ENCODE measurements at regions not wholly inside any gene's neighbourhood (a gene's known extent, or its start where the extent isn't known, plus 50 kb on each side); places are given as distances from the start of the nearest gene placed in this dataset.
A peak's percentile ranks its signal among the peaks of the same experiment; 100 is the strongest.

DNA sequence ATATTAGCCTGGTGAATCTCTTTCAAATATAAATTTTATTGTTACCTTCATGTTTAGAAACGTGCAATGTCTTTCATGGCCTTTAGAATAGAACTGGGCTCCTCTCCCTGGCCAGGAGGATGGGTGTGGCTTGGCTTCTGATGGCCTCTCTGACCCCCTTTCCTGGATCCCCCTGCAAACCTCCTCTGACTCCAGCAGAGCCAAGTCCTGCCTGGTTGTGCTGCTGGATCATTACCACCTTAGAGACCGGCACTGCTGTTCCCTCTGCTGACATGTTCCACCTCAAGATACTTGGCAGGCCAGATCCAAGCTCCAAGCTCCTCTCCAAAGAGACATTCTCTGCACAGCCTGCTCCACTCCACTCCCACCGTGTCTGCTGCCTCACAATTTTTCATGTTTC, 823.8 kb upstream of the HS6ST1 start:
- H3K27ac ChIP-seq = no peak overlapping the region
- TF ChIP-seq CTCF (IDR thresholded peaks at IDR 0.05) = no peak
- H3K4me3 ChIP-seq = no peak overlapping the region
- intact Hi-C loops (cut with DNase I) = no loop called here
- H3K27me3 ChIP-seq = no peaks in the 10 kb centered on the region
- H3K36me3 ChIP-seq = no peaks in the 10 kb centered on the region
- no peak for ATAC-seq
- no peak for DNase-seq
- H3K4me1 ChIP-seq = no peaks in the 10 kb centered on the region
- H3K9me3 ChIP-seq = no peaks in the 10 kb centered on the region

DNA sequence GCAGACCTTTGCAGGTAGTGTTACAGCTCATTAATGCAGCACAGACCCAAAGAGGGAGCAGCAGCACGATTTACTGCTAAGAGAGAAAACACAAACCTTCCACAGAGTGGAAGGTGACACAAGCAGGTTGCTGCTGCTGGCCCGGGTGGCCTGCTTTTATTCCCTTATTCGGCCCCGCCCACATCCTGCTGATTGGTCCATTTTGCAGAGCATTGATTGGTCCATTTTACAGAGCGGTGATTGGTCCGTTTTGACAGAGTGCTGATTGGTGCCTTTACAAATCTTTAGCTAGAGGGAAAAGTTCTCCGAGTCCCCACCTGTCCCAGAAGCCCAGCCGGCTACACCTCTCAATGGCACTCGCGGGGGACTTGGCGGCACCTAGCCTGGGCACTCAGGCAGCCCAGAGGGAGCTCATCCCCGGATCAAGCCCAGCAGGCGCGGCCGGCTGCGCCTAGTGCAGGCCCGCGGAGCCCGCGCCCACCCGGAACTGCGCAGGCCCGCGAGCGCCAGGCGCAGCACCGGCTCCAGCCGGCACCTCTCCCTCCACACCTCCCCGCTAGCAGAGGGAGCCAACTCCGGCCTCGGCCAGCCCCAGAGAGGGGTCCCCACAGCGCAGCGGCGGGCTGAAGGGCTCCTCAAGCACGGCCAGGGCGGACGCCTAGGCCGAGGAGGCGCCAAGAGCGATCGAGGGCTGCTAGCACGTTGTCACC, 825.6 kb upstream of the HS6ST1 start:
- no peak for TF ChIP-seq CTCF (IDR thresholded peaks at IDR 0.05)
- Histone ChIP-seq H3K27ac (no peak overlapping the region), H3K4me3 (no peak overlapping the region), H3K9me3 (no peaks in the 10 kb centered on the region), H3K4me1 (no peaks in the 10 kb centered on the region), H3K27me3 (no peaks in the 10 kb centered on the region), H3K36me3 (no peaks in the 10 kb centered on the region)
- intact Hi-C loops (cut with DNase I) = no loop called here
- DNase-seq (peak in 1 of 4 donors; percentile 74), ATAC-seq (no peak)

- Histone ChIP-seq H3K9me3 (no peaks in the 10 kb centered on the region), H3K4me1 (no peaks in the 10 kb centered on the region), H3K4me3 (no peak overlapping the region), H3K27ac (no peak overlapping the region), H3K36me3 (no peaks in the 10 kb centered on the region), H3K27me3 (no peaks in the 10 kb centered on the region)
- no peak for DNase-seq
- no peak for TF ChIP-seq CTCF (IDR thresholded peaks at IDR 0.05)
- intact Hi-C loops (cut with DNase I) = no loop called here
- ATAC-seq = no peak
Measured at GRCh38 chr2:129152514-129152913, 827.0 kb upstream of the RAB6C start.

DNA sequence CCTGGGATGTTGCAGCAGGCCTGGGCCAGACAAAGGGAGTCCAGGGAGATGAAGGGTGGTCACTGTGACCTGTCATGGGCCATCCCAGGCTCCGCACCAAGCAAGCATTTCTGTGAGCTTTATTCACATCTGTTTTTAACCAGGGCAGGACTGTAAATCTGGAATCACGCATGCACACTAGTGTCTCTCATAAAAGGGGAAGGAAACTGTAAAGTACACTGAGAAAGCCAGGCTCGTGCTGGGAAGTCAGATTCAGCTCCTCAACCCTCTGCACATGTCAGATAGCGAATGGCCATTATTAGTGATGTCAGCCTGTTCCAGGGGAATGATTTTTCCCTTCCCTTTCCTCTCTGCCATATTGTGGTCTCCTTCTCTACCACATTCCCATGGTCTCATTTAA, 818.6 kb upstream of the RAB6C start:
- Histone ChIP-seq H3K4me3 (no peak overlapping the region), H3K27me3 (no peaks in the 10 kb centered on the region), H3K4me1 (no peaks in the 10 kb centered on the region), H3K27ac (no peak overlapping the region), H3K36me3 (no peaks in the 10 kb centered on the region), H3K9me3 (no peaks in the 10 kb centered on the region)
- no peak for TF ChIP-seq CTCF (IDR thresholded peaks at IDR 0.05)
- intact Hi-C loops (cut with DNase I) = no loop called here
- DNase-seq = no peak
- ATAC-seq = no peak

- ATAC-seq (no peak), DNase-seq (no peak)
- Histone ChIP-seq H3K27ac (no peak overlapping the region), H3K4me1 (no peaks in the 10 kb centered on the region), H3K9me3 (no peaks in the 10 kb centered on the region), H3K4me3 (no peak overlapping the region), H3K27me3 (no peaks in the 10 kb centered on the region), H3K36me3 (no peaks in the 10 kb centered on the region)
- intact Hi-C loops (cut with DNase I) = no loop called here
- TF ChIP-seq CTCF (IDR thresholded peaks at IDR 0.05) = no peak
Measured at GRCh38 chr2:129164220-129164949, 815.1 kb upstream of the RAB6C start.
